ENCODE measurements at regions not wholly inside any gene's neighbourhood (a gene's known extent, or its start where the extent isn't known, plus 50 kb on each side); places are given as distances from the start of the nearest gene placed in this dataset.

DNA sequence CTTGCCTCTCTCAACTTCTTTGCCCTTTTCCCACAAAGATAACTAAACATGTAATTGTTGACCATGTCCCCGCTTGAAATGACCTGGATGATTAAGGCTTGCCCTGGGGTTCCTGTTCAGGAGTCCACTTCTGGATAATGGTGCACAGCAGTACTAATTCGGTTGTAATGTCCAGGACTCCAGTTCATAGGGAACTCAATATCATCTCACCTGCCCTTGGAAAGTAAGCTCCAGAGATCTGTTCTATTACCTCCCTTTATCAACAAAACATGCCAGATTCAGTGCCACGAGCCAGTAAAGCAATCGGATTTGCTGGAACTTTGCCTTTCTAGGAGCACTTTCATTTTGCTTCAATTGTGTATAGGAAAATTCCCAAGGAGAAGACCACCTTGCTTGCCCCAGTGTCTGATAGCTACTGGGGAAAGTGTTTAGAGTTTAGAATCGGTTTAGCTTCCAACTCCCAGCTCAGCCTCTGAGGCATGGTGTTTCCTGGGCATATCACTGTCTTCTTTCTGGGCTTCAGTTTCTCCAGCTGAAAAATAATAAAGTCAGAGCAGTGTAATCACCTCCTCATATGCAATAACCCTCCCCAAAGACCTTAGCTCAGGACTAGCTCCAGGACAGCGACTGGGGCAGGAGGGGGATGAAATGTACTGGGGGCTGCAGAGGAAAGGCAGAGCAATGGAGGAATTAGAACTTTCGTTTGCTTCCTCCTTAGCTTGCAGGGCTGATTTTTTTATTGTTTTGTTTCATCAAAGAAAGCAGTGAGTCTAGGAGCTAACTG lies 162.6 kb upstream of the CYRIA start:
- H3K4me3 ChIP-seq (ENCODE audit: insufficient read depth, low read length, poor library complexity, severe bottlenecking) = no peak overlapping the region
- H3K4me2 ChIP-seq (ENCODE audit: low read depth, low read length, poor library complexity, severe bottlenecking) = no peak overlapping the region
- no peaks in the 10 kb centered on the region for H3K36me3 ChIP-seq (ENCODE audit: low read length)
- H3K9ac ChIP-seq (ENCODE audit: low read length) = no peak overlapping the region
- H2AFZ ChIP-seq (ENCODE audit: low read depth, low read length, severe bottlenecking) = no peak overlapping the region
- no peak for TF ChIP-seq EZH2phosphoT487 (conservative IDR thresholded peaks at IDR 0.05; ENCODE audit: low read length)
- TF ChIP-seq, protein P1, sequence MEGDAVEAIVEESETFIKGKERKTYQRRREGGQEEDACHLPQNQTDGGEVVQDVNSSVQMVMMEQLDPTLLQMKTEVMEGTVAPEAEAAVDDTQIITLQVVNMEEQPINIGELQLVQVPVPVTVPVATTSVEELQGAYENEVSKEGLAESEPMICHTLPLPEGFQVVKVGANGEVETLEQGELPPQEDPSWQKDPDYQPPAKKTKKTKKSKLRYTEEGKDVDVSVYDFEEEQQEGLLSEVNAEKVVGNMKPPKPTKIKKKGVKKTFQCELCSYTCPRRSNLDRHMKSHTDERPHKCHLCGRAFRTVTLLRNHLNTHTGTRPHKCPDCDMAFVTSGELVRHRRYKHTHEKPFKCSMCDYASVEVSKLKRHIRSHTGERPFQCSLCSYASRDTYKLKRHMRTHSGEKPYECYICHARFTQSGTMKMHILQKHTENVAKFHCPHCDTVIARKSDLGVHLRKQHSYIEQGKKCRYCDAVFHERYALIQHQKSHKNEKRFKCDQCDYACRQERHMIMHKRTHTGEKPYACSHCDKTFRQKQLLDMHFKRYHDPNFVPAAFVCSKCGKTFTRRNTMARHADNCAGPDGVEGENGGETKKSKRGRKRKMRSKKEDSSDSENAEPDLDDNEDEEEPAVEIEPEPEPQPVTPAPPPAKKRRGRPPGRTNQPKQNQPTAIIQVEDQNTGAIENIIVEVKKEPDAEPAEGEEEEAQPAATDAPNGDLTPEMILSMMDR (IDR thresholded peaks at IDR 0.05; ENCODE audit: insufficient read depth, low read length, poor library complexity, severe bottlenecking) = no peak
- no peaks in the 10 kb centered on the region for H3K27me3 ChIP-seq (ENCODE audit: low read length)
- no peaks in the 10 kb centered on the region for H3K9me3 ChIP-seq (ENCODE audit: insufficient read depth, low read length)
- no peak overlapping the region for H3K27ac ChIP-seq (ENCODE audit: low read depth, low read length)
- no peaks in the 10 kb centered on the region for H4K20me1 ChIP-seq (ENCODE audit: low read depth, low read length)
- no peaks in the 10 kb centered on the region for H3K79me2 ChIP-seq (ENCODE audit: insufficient read depth, low read length)
- H3K9me2 ChIP-seq (replicated peaks; ENCODE audit: insufficient read depth, low read length) = no peaks in the 10 kb centered on the region
- H3F3A ChIP-seq (ENCODE audit: insufficient read depth) = no peaks in the 10 kb centered on the region

GRCh38 chr2:16824472-16824871 lies 158.8 kb upstream of the CYRIA start:
- Histone ChIP-seq H3K27ac (ENCODE audit: low read depth, low read length) (no peak overlapping the region), H3K9me3 (ENCODE audit: insufficient read depth, low read length) (no peaks in the 10 kb centered on the region), H3K36me3 (ENCODE audit: low read length) (no peaks in the 10 kb centered on the region), H3K4me3 (ENCODE audit: insufficient read depth, low read length, poor library complexity, severe bottlenecking) (no peak overlapping the region), H3K4me2 (ENCODE audit: low read depth, low read length, poor library complexity, severe bottlenecking) (no peak overlapping the region), H2AFZ (ENCODE audit: low read depth, low read length, severe bottlenecking) (no peak overlapping the region), H3K79me2 (ENCODE audit: insufficient read depth, low read length) (no peaks in the 10 kb centered on the region), H3K9ac (ENCODE audit: low read length) (no peak overlapping the region), H3F3A (ENCODE audit: insufficient read depth) (no peaks in the 10 kb centered on the region), H3K27me3 (ENCODE audit: low read length) (no peaks in the 10 kb centered on the region), H3K9me2 (replicated peaks; ENCODE audit: insufficient read depth, low read length) (no peaks in the 10 kb centered on the region), H4K20me1 (ENCODE audit: low read depth, low read length) (no peaks in the 10 kb centered on the region)
- no peak for TF ChIP-seq EZH2phosphoT487 (conservative IDR thresholded peaks at IDR 0.05; ENCODE audit: low read length)
- TF ChIP-seq, protein P1 (IDR thresholded peaks at IDR 0.05; ENCODE audit: insufficient read depth, low read length, poor library complexity, severe bottlenecking) = no peak

- no peaks in the 10 kb centered on the region for H4K20me1 ChIP-seq (ENCODE audit: low read depth, low read length)
- H2AFZ ChIP-seq (ENCODE audit: low read depth, low read length, severe bottlenecking) = no peak overlapping the region
- no peaks in the 10 kb centered on the region for H3K27me3 ChIP-seq (ENCODE audit: low read length)
- no peaks in the 10 kb centered on the region for H3F3A ChIP-seq (ENCODE audit: insufficient read depth)
- TF ChIP-seq, protein P1 (IDR thresholded peaks at IDR 0.05; ENCODE audit: insufficient read depth, low read length, poor library complexity, severe bottlenecking) = no peak
- TF ChIP-seq EZH2phosphoT487 (conservative IDR thresholded peaks at IDR 0.05; ENCODE audit: low read length) = no peak
- no peaks in the 10 kb centered on the region for H3K36me3 ChIP-seq (ENCODE audit: low read length)
- no peak overlapping the region for H3K27ac ChIP-seq (ENCODE audit: low read depth, low read length)
- H3K9me2 ChIP-seq (replicated peaks; ENCODE audit: insufficient read depth, low read length) = no peaks in the 10 kb centered on the region
- no peaks in the 10 kb centered on the region for H3K9me3 ChIP-seq (ENCODE audit: insufficient read depth, low read length)
- no peak overlapping the region for H3K4me2 ChIP-seq (ENCODE audit: low read depth, low read length, poor library complexity, severe bottlenecking)
- no peak overlapping the region for H3K4me3 ChIP-seq (ENCODE audit: insufficient read depth, low read length, poor library complexity, severe bottlenecking)
- H3K79me2 ChIP-seq (ENCODE audit: insufficient read depth, low read length) = no peaks in the 10 kb centered on the region
- H3K9ac ChIP-seq (ENCODE audit: low read length) = no peak overlapping the region
Measured at GRCh38 chr2:16821692-16822091, 156.1 kb upstream of the CYRIA start.

Measured in SU-DHL-6 (cell line).